Sigmoid colon (tissue), 3 donors: ENCODE measurements at regions not wholly inside any gene's neighbourhood (a gene's known extent, or its start where the extent isn't known, plus 50 kb on each side); places are given as distances from the start of the nearest gene placed in this dataset.

Experiments
- POLR2A ChIP-seq, 2 donors: fragments of 450-650 bp; IDR thresholded peaks; one replicate each; pipeline ENCODE4 v1.6.1; 2016; ENCODE audit warnings: antibody characterized with exemption in 2 of 2, mild to moderate bottlenecking in 2 of 2, moderate library complexity in 2 of 2
- TF ChIP-seq, protein P1 (sequence below), 4 experiments: fragments of 450-650 bp in 3 of 4; fragments of 200-600 bp in 1 of 4; IDR thresholded peaks; one replicate each; pipeline ENCODE4 v1.5.1; 2016 to 2019; ENCODE audit warnings: antibody characterized with exemption in 4 of 4, mild to moderate bottlenecking in 3 of 4, moderate library complexity in 2 of 4

DNA sequence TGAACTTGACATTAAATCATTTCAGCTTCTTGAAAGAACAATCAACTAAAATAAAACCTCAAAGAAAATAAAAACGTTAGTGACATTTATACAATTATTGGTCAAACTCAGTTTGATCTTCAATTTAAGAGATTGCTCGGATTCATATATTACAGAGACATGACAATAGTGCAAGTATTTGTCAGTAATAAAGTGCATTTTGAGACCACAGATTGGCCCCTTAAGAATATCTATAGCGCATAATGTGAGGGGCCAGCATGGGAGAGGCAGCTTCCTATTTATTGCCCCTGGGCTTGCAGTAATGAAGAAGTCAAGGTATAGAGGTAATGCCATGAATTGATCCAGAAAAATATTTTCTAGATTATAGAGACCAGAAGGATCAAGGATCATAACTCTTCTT, 552.3 kb downstream of the VRK1 start:
- TF ChIP-seq, protein P1, sequence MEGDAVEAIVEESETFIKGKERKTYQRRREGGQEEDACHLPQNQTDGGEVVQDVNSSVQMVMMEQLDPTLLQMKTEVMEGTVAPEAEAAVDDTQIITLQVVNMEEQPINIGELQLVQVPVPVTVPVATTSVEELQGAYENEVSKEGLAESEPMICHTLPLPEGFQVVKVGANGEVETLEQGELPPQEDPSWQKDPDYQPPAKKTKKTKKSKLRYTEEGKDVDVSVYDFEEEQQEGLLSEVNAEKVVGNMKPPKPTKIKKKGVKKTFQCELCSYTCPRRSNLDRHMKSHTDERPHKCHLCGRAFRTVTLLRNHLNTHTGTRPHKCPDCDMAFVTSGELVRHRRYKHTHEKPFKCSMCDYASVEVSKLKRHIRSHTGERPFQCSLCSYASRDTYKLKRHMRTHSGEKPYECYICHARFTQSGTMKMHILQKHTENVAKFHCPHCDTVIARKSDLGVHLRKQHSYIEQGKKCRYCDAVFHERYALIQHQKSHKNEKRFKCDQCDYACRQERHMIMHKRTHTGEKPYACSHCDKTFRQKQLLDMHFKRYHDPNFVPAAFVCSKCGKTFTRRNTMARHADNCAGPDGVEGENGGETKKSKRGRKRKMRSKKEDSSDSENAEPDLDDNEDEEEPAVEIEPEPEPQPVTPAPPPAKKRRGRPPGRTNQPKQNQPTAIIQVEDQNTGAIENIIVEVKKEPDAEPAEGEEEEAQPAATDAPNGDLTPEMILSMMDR (IDR thresholded peaks at IDR 0.05) = no peak
- TF ChIP-seq POLR2A (IDR thresholded peaks at IDR 0.05) = no peak
